ENCODE measurements at regions not wholly inside any gene's neighbourhood (a gene's known extent, or its start where the extent isn't known, plus 50 kb on each side); places are given as distances from the start of the nearest gene placed in this dataset.

DNA sequence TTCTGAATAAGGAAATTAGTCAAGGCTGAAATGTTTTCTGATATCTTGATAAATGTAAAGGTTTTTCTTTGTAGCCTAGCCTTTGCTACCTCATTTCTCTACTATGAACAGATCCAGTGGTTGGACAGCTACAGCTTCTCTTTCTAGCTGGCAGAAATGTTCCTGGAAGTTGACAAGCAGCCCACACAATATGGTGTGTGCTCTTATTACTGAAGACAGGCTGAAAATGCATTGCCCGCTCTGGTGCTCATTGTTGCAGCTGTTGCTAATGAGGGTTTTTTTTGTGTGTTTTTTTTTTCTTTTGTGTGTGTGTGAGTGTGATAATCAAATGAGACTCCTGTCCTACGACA, 844.3 kb upstream of the SEMA6D start:
- no peak overlapping the region for H3K4me3 ChIP-seq (ENCODE audit: low read depth, low read length, poor library complexity, severe bottlenecking)
- POLR2A ChIA-PET (ENCODE audit: low non-redundant PET), result no interaction called here
- TF ChIP-seq, protein P1, sequence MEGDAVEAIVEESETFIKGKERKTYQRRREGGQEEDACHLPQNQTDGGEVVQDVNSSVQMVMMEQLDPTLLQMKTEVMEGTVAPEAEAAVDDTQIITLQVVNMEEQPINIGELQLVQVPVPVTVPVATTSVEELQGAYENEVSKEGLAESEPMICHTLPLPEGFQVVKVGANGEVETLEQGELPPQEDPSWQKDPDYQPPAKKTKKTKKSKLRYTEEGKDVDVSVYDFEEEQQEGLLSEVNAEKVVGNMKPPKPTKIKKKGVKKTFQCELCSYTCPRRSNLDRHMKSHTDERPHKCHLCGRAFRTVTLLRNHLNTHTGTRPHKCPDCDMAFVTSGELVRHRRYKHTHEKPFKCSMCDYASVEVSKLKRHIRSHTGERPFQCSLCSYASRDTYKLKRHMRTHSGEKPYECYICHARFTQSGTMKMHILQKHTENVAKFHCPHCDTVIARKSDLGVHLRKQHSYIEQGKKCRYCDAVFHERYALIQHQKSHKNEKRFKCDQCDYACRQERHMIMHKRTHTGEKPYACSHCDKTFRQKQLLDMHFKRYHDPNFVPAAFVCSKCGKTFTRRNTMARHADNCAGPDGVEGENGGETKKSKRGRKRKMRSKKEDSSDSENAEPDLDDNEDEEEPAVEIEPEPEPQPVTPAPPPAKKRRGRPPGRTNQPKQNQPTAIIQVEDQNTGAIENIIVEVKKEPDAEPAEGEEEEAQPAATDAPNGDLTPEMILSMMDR (conservative IDR thresholded peaks at IDR 0.05; ENCODE audit: low read depth, low read length), result no peak
- no peak for TF ChIP-seq EZH2 (IDR thresholded peaks at IDR 0.05; ENCODE audit: borderline replicate concordance, low read depth, low read length, poor library complexity, severe bottlenecking)
- BruUV-seq (replicated peaks), result no TSS peak
- no peak overlapping the region for H3K27ac ChIP-seq (ENCODE audit: low read depth, low read length, poor library complexity, severe bottlenecking)
- H3K4me1 ChIP-seq (ENCODE audit: insufficient read depth, low read length, poor library complexity, severe bottlenecking), result no peaks in the 10 kb centered on the region
- no peak for DNase-seq (ENCODE audit: low spot score)
- H3K27me3 ChIP-seq (replicated peaks; ENCODE audit: insufficient read depth, low read depth, low read length, poor library complexity), result no peaks in the 10 kb centered on the region
- no peaks in the 10 kb centered on the region for H3K9me3 ChIP-seq (ENCODE audit: low read depth, low read length, poor library complexity, severe bottlenecking)
- no peaks in the 10 kb centered on the region for H3K36me3 ChIP-seq (ENCODE audit: insufficient read depth, low read length, poor library complexity, severe bottlenecking)
- CTCF ChIA-PET, result no interaction called here
- intact Hi-C loops (cut with micrococcal nuclease; ENCODE audit: unreplicated experiment), result no loop called here

- POLR2A ChIA-PET (ENCODE audit: low non-redundant PET), result no interaction called here
These were observed 838.1 kb upstream of the SEMA6D start for GRCh38 chr15:46879032-46879770.

DNA sequence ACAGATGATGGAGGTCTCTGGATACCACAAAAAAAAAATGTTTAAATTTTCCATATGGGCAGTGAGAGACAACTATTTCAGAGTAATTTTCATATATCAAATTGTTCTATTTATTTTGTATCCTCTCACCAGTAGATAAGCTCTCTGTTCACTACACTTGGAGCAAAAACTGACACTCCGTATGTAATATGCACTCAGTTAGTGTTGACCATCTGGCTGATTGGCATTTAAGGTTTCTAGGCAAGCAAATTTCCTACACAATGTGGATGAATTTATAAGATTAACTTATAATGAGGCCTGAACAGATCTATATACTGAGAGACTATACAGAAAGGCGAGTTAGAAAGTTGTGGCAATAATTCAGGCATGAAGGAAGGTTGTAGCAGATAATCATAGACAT, 836.5 kb upstream of the SEMA6D start:
- ChIA-PET POLR2A (ENCODE audit: low non-redundant PET) (no interaction called here), CTCF (no interaction called here)
- no peak for TF ChIP-seq EZH2 (IDR thresholded peaks at IDR 0.05; ENCODE audit: borderline replicate concordance, low read depth, low read length, poor library complexity, severe bottlenecking)
- TF ChIP-seq, protein P1 (conservative IDR thresholded peaks at IDR 0.05; ENCODE audit: low read depth, low read length), result no peak
- Histone ChIP-seq H3K36me3 (ENCODE audit: insufficient read depth, low read length, poor library complexity, severe bottlenecking) (no peaks in the 10 kb centered on the region), H3K27ac (ENCODE audit: low read depth, low read length, poor library complexity, severe bottlenecking) (no peak overlapping the region), H3K4me1 (ENCODE audit: insufficient read depth, low read length, poor library complexity, severe bottlenecking) (no peaks in the 10 kb centered on the region), H3K4me3 (ENCODE audit: low read depth, low read length, poor library complexity, severe bottlenecking) (no peak overlapping the region), H3K9me3 (ENCODE audit: low read depth, low read length, poor library complexity, severe bottlenecking) (no peaks in the 10 kb centered on the region), H3K27me3 (replicated peaks; ENCODE audit: insufficient read depth, low read depth, low read length, poor library complexity) (no peaks in the 10 kb centered on the region)
- no TSS peak for BruUV-seq (replicated peaks)
- DNase-seq (ENCODE audit: low spot score), result no peak
- intact Hi-C loops (cut with micrococcal nuclease; ENCODE audit: unreplicated experiment), result no loop called here

More at GRCh38 chr15:46879032-46879770, 838.1 kb upstream of the SEMA6D start:
- H3K27ac ChIP-seq (ENCODE audit: low read depth, low read length, poor library complexity, severe bottlenecking), result no peak overlapping the region
- no peak for DNase-seq (ENCODE audit: low spot score)
- no peaks in the 10 kb centered on the region for H3K4me1 ChIP-seq (ENCODE audit: insufficient read depth, low read length, poor library complexity, severe bottlenecking)
- no peaks in the 10 kb centered on the region for H3K27me3 ChIP-seq (replicated peaks; ENCODE audit: insufficient read depth, low read depth, low read length, poor library complexity)
- intact Hi-C loops (cut with micrococcal nuclease; ENCODE audit: unreplicated experiment), result no loop called here
- TF ChIP-seq EZH2 (IDR thresholded peaks at IDR 0.05; ENCODE audit: borderline replicate concordance, low read depth, low read length, poor library complexity, severe bottlenecking), result no peak
- TF ChIP-seq, protein P1 (conservative IDR thresholded peaks at IDR 0.05; ENCODE audit: low read depth, low read length), result no peak
- no peak overlapping the region for H3K4me3 ChIP-seq (ENCODE audit: low read depth, low read length, poor library complexity, severe bottlenecking)
- CTCF ChIA-PET, result no interaction called here
- no peaks in the 10 kb centered on the region for H3K9me3 ChIP-seq (ENCODE audit: low read depth, low read length, poor library complexity, severe bottlenecking)
- H3K36me3 ChIP-seq (ENCODE audit: insufficient read depth, low read length, poor library complexity, severe bottlenecking), result no peaks in the 10 kb centered on the region
- BruUV-seq (replicated peaks), result no TSS peak
